Stimulated activated naive CD8-positive, alpha-beta T cell treated with anti-CD3 and anti-CD28 coated beads, Interleukin-15, Interleukin-2, amounts not matched to agents 100 U/mL and 50 U/mL, for 24 hours (primary cell): ENCODE measurements at regions not wholly inside any gene's neighbourhood (a gene's known extent, or its start where the extent isn't known, plus 50 kb on each side); places are given as distances from the start of the nearest gene placed in this dataset.
"Not testable (repeated sequence)": the region's sequence is repeated elsewhere in the genome, so short reads cannot be mapped to it uniquely, and the experiment has no call there.

Experiments
- ATAC-seq: fragments of 150-1000 bp; cut with Tn5 transposase; one replicate; pipeline ENCODE4 v1.10.0; 2021
- DNase-seq: peaks from one replicate; pipeline ENCODE4 v3.0.0; 2021

DNA sequence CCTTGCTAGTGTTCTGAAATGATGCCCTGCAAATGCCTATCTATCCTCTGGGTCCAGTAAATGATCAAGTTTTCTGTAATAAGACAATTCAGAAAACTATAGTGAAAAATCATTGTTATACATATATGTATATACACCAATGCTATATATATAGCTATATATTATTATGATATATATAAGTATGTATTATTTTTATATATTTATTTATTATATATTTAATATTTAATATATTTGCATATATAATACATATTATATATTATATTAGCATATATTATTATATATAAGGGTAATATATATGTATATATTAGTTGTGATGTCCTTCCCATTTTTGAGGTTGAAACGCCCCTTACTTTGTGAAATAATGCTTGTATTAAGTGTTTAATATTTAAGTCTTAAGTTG lies 181.4 kb upstream of the CACNA2D1 start:
- ATAC-seq (no peak), DNase-seq (no peak)

DNA sequence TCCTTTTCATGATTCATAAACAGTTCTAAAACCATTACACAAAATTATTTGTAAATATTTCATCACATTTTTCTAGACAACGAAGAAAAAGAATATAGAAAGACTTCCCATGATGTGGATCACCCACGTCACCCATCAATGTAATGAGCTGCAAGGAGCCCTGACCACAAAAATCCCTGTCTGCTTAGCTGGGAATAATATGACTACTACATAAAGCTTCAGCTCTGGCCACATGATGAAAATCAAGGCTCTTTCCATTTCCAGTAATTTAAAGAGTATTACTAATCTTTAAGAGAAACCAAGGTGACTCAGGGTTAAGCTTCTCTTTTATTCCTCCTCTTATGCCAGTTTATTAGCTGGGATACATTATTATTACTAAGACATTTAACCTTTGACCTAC lies 180.8 kb upstream of the CACNA2D1 start:
- no peak for DNase-seq
- ATAC-seq: no peak

DNA sequence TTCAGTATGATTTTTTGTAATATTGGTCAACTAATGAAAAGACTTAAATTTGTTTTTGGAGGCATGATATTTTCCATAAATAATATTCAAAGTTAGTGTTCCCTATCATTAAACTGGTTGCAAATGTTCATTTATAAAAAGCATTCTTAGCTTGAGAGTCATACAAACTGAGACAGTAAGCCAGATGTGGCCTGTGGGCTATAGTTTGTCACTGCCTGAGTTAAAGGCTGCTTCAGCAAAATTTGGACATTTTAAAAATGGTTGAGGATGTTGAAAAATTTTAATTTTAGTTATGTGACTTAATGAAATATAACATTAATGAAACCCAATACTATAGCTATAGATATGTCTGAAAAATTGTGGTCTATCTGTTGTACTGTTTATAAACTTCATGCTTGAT lies 180.2 kb upstream of the CACNA2D1 start:
- no peak for DNase-seq
- no peak for ATAC-seq

- no peak for DNase-seq
Measured at GRCh38 chr7:82617156-82617555, 173.6 kb upstream of the CACNA2D1 start.

GRCh38 chr7:82616059-82616728 lies 172.6 kb upstream of the CACNA2D1 start:
- no peak for ATAC-seq
- DNase-seq: no peak

More at GRCh38 chr7:82617156-82617555, 173.6 kb upstream of the CACNA2D1 start:
- ATAC-seq: no peak

DNA sequence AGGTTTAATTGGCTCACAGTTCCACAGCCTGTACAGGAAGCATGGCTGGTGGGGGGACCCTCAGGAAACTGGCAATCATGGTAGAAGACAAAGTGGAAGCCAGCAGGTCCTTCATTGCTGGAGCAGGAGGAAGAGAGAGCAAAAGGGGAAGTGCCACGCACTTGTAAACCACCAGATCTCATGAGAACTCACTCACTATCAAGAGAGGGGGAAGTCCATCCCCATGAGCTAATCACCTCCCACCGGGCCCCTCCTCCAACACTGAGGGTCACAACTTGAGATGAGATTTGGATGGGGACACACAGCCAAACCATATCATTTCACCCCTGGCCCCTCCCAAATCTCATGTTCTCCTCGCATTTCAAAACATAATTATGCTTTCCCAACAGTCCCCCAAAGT lies 171.9 kb upstream of the CACNA2D1 start:
- ATAC-seq: no peak

DNA sequence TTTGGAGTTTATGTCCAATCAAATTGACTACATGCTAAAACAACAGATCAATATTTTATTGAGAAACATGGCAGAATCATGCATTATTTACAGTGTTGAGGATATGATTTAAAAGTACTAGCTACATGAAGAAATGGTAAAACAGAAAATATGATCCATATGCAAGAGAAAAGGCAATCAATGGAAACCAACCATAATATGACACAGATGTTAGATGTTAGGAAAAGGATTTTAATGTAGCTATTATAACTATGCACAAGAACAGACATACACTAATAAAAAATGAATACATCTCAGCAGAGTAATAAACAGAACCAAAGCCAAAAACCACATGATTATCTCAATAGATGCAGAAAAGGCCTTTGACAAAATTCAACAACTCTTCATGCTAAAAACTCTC lies 166.2 kb upstream of the CACNA2D1 start:
- ATAC-seq (no peak), DNase-seq (no peak)

More for the DNA sequence above, 171.9 kb upstream of the CACNA2D1 start:
- DNase-seq: no peak

GRCh38 chr7:82605247-82605864 lies 161.8 kb upstream of the CACNA2D1 start:
- DNase-seq: no peak
- no peak for ATAC-seq

- ATAC-seq (no peak), DNase-seq (no peak)
Measured at GRCh38 chr7:82602066-82602465, 158.5 kb upstream of the CACNA2D1 start.

DNA sequence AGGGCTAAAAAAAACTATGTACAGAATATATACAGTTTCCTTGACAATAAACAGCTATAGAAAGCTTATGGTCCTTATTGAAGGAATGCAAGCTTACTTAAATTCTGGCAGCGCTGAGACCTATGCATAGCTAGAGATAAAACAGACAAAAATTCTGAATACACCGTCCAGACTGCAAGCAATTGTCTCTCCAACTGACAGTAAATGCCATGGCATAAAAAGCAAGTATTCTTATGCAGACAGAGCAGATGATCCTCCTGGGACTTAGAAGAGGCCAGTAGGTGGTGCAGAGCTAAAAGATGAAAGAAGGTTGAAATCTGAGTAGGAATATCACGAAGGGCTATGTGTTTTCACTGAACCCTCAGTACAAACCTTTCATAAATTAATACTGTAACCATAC lies 157.0 kb upstream of the CACNA2D1 start:
- DNase-seq (no peak), ATAC-seq (no peak)

GRCh38 chr7:82599895-82600294 lies 156.3 kb upstream of the CACNA2D1 start:
- ATAC-seq (no peak), DNase-seq (no peak)

DNA sequence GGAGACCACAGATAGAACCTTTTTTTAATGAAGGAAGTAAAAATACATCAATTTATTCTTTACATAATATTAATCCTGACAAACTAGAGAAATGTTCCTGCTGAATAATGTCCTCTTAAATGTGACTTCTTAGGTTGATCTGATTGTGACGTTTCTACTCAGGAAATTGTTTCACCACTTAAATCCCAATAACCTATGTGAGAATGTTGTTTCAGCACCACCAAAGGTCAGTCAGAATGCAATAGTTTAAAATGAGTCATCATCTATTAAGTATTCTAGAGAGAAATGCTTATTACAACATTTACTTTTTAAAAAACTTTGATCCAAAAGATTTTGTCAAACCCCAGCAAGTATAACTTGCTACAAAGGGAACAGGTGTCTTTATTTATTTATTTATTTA lies 155.4 kb upstream of the CACNA2D1 start:
- DNase-seq (no peak), ATAC-seq (no peak)

DNA sequence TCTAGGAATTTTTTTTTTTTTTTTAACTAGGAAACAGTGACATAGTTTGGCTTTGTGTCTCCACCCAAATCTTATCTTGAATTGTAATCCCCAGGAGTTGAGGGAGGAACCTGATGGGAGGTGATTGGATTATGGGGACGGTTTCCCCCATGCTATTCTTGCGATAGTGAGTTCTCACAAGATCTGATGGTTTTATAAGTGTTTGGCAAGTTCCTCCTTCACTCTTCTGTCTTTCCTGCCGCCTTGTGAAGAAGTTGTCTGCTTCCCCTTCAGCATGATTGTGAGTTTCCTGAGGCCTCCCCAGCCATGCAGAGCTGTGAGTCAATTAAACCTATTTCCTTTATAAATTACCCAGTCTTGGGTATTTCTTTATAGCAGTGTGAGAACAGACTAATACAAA lies 152.2 kb upstream of the CACNA2D1 start:
- not testable (repeated sequence) for DNase-seq, ATAC-seq

- ATAC-seq: no peak
- no peak for DNase-seq
Measured at GRCh38 chr7:82595176-82595575, 151.6 kb upstream of the CACNA2D1 start.

GRCh38 chr7:82594665-82595064 lies 151.1 kb upstream of the CACNA2D1 start:
- no peak for ATAC-seq
- no peak for DNase-seq

DNA sequence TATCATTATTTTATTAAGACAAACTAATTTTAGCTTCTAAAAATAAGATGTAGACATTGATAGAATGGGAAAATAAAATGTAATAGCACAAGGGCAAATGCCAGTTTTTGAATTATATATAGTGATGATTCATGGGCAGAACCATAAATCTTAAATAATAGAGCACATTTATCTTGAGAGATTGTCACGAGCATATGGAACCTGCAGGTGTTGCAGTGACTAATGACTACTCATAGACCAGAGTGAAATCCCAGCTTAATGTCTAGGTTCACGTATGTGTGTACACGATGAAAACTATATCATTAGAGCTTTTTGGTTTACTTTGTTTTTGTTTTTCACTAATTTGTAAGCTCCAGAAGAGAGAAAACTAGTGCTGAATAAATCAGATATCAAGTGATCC lies 150.2 kb upstream of the CACNA2D1 start:
- ATAC-seq (no peak), DNase-seq (no peak)

- DNase-seq (no peak), ATAC-seq (no peak)
Measured at GRCh38 chr7:82592416-82592815, 148.8 kb upstream of the CACNA2D1 start.

DNA sequence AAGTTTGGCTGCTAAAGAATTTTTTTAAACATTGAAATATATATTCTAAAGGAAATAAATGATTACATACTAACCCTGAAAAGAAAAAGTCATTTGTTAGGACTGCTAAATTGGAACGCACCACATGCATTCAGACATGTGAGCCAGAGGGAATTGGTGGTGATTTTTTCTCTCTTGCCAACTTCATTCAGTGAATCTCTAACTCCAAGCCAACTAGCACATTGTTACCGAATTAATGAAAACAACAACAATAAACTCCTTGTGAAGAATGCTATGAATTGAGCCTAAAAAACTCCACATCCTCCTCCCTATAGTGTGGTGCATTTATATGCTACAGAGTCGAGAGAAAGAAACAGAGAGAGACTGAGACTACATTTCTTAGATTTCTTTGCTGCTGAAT lies 135.5 kb upstream of the CACNA2D1 start:
- no peak for ATAC-seq
- no peak for DNase-seq

DNA sequence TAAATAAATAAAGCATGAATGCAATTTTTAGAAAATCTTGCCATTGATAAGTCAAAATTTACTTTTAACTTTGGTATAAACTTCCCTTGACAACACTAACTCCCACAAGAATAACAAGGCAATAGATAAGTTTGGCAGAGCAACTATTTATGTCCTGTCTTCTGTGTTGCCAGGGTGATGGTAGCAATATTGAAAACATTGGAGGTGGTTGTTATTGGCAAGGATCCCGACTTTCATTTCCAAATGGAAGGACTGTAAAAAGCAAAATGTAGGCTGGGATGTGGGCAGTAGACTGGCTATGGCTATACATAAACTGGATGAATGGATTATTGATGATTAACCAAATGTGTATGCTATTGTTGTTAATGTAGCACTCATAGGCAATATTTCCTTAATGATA lies 134.9 kb upstream of the CACNA2D1 start:
- DNase-seq: no peak
- no peak for ATAC-seq

DNA sequence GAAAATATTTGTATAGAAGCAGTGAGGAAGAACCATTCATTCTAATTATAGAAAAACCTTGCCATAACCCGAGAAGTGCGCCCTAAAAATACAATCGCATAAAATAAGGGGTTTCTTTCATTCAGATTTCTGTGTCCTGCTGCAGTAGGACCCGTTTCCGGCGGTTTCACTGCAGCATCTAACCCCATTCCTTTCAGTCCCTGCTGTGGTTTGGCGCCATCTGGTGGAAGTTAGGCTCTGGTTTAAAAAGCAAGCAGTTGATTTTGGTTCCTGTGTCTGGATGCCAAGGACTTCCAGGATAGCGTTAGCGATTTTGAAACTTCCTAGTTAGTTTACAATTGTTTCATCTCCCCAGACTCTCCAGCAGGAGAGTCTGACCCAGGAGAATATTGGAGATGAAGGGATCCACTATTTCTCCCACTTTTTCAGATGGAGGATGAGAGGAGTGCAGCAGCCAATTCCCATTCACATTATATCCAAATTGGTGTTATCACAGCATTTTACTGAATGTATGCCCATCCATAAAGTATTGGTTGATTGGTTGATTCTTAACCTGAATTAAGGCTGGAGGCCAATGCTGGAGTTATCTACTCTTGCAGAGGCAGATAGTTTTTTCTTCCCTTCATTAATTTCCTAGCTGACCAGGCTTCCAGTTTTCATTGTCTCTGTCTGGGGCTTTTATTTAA lies 128.8 kb upstream of the CACNA2D1 start:
- DNase-seq: peak; percentile 80
- ATAC-seq: peak; percentile 57

- not testable (repeated sequence) for DNase-seq
Measured at GRCh38 chr7:82571047-82571446, 127.5 kb upstream of the CACNA2D1 start.

GRCh38 chr7:82567841-82568240 lies 124.3 kb upstream of the CACNA2D1 start:
- ATAC-seq: no peak
- DNase-seq: no peak

More at GRCh38 chr7:82571047-82571446, 127.5 kb upstream of the CACNA2D1 start:
- not testable (repeated sequence) for ATAC-seq

GRCh38 chr7:82567356-82567755 lies 123.8 kb upstream of the CACNA2D1 start:
- ATAC-seq (no peak), DNase-seq (no peak)

DNA sequence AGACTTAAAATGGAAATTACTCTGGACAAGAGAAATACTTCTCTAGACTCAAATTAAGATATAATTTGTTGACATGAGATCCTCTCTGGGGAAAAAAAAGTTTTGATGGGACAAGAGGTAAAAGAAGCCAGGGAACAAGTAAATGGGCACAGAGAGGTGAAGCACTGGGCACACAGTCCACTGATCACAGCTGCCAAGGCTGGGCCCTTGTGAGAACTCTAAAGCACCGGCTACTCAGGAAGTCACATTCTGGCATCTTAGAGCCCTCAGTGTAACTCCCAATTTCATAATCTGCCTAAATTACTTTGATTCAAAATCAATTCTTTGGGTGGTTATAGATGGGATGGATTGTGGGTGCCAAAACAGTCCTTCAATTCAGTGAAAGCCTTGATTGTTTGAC lies 123.2 kb upstream of the CACNA2D1 start:
- ATAC-seq: no peak

More for the DNA sequence above, 123.2 kb upstream of the CACNA2D1 start:
- DNase-seq: no peak
